ENCODE measurements at regions not wholly inside any gene's neighbourhood (a gene's known extent, or its start where the extent isn't known, plus 50 kb on each side); places are given as distances from the start of the nearest gene placed in this dataset.

GRCh38 chr9:28951945-28952344 lies 1378.7 kb upstream of the C9orf72 start:
- TF ChIP-seq, protein P1, sequence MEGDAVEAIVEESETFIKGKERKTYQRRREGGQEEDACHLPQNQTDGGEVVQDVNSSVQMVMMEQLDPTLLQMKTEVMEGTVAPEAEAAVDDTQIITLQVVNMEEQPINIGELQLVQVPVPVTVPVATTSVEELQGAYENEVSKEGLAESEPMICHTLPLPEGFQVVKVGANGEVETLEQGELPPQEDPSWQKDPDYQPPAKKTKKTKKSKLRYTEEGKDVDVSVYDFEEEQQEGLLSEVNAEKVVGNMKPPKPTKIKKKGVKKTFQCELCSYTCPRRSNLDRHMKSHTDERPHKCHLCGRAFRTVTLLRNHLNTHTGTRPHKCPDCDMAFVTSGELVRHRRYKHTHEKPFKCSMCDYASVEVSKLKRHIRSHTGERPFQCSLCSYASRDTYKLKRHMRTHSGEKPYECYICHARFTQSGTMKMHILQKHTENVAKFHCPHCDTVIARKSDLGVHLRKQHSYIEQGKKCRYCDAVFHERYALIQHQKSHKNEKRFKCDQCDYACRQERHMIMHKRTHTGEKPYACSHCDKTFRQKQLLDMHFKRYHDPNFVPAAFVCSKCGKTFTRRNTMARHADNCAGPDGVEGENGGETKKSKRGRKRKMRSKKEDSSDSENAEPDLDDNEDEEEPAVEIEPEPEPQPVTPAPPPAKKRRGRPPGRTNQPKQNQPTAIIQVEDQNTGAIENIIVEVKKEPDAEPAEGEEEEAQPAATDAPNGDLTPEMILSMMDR (conservative IDR thresholded peaks at IDR 0.05) = peak; percentile 50
- no peak for TF ChIP-seq ZFX (IDR thresholded peaks at IDR 0.05)

Measured in C4-2B (cell line).